GM12878 (cell line): ENCODE measurements at regions not wholly inside any gene's neighbourhood (a gene's known extent, or its start where the extent isn't known, plus 50 kb on each side); places are given as distances from the start of the nearest gene placed in this dataset.

ENCODE experiments used
- ATAC-seq: fragments of 200-7000 bp; cut with Tn5 transposase; 3 replicates; pipeline ENCODE4 v1.9.1; 2020; ENCODE audit warnings: mild to moderate bottlenecking, moderate library complexity
- BruUV-seq: library from RNA; stranded (reverse); fragments of 400-500 nt; replicated peaks from 2 replicates; lab custom pipeline; 2021; lab: Mats Ljungman, UMichigan
- CTCF ChIA-PET: fragments of 300-600 bp; sonication (Branson Sonifier 250); formaldehyde crosslinking; extraction: SDS; loops from one replicate; lab custom pipeline; 2021; ENCODE audit warnings: inconsistent platforms; lab: Yijun Ruan, JAX
- POLR2A ChIA-PET: fragments of 350-600 bp; formaldehyde crosslinking; extraction: SDS; loops from one replicate; lab custom pipeline; 2021; ENCODE audit warnings: inconsistent platforms; lab: Charles Lee
- RAD21 ChIA-PET: fragments of 300-600 bp; sonication (Branson Sonifier 250); formaldehyde crosslinking; loops from one replicate; lab custom pipeline; 2023; ENCODE audit warnings: antibody characterized with exemption; ENCODE audit not compliant: unreplicated experiment; lab: Charles Lee
- SMC1A ChIA-PET: fragments of 300-600 bp; sonication (Branson Sonifier 250); formaldehyde crosslinking; loops from one replicate; lab custom pipeline; 2023; ENCODE audit not compliant: unreplicated experiment, uncharacterized antibody; lab: Charles Lee
- DNase-seq: peaks from one replicate; pipeline ENCODE4 v3.0.0-alpha.2; 2011; ENCODE audit warnings: low read depth, low spot score
- FAIRE-seq: peaks from 3 replicates; lab custom pipeline; 2011; peaks lifted over from hg19 to GRCh38; lab: Jason Lieb, UNC
- H2AFZ ChIP-seq: 2 replicates; pipeline ENCODE4 v1.6.0; 2011; ENCODE audit warnings: low read depth, low read length, control low read depth; ENCODE audit not compliant: control insufficient read depth
- H3K27ac ChIP-seq: 2 replicates; pipeline ENCODE4 v1.5.1; 2011; ENCODE audit warnings: control low read depth; ENCODE audit not compliant: control insufficient read depth, insufficient read depth
- H3K27me3 ChIP-seq, 2 experiments: replicated peaks in 1 of 2; 2 replicates each; pipeline versions ENCODE4 v1.6.0 to v1.6.1; 2011; ENCODE audit warnings: low read length in 1 of 2; ENCODE audit not compliant: control insufficient read depth in 2 of 2, insufficient read depth in 2 of 2
- H3K36me3 ChIP-seq, 2 experiments: 2 replicates each; pipeline ENCODE4 v1.5.1; 2011; ENCODE audit warnings: low read length in 1 of 2; ENCODE audit not compliant: control insufficient read depth in 2 of 2, insufficient read depth in 2 of 2
- H3K4me1 ChIP-seq: 2 replicates; pipeline ENCODE4 v1.6.1; 2011; ENCODE audit warnings: mild to moderate bottlenecking, low read length, moderate library complexity, mixed read lengths; ENCODE audit not compliant: control insufficient read depth, insufficient read depth
- H3K4me2 ChIP-seq: 2 replicates; pipeline ENCODE4 v1.6.0; 2011; ENCODE audit warnings: control low read depth; ENCODE audit not compliant: control insufficient read depth, insufficient read depth
- H3K4me3 ChIP-seq: fragments of 200-600 bp; sonication (generic); 2 replicates; pipeline ENCODE4 v1.5.1; 2016
- H3K79me2 ChIP-seq: 2 replicates; pipeline ENCODE4 v1.6.0; 2011; ENCODE audit warnings: low read length; ENCODE audit not compliant: control insufficient read depth, insufficient read depth
- H3K9ac ChIP-seq: 2 replicates; pipeline ENCODE4 v1.8.0; 2011; ENCODE audit warnings: low read length, control low read depth, mixed read lengths; ENCODE audit not compliant: control insufficient read depth, insufficient read depth
- H3K9me3 ChIP-seq: replicated peaks from 3 replicates; pipeline ENCODE4 v1.5.1; 2011; ENCODE audit warnings: mild to moderate bottlenecking, low read length; ENCODE audit not compliant: control insufficient read depth, insufficient read depth
- H4K20me1 ChIP-seq: 2 replicates; pipeline ENCODE4 v1.6.0; 2011; ENCODE audit not compliant: control insufficient read depth, insufficient read depth
- CHD4 ChIP-seq: fragments of 200-600 bp; sonication (generic); IDR thresholded peaks from 2 replicates; pipeline ENCODE4 v1.6.1; 2016; ENCODE audit warnings: mild to moderate bottlenecking
- E4F1 ChIP-seq: fragments of 450-650 bp; IDR thresholded peaks from 2 replicates; pipeline ENCODE4 v1.6.1; 2018; ENCODE audit warnings: borderline replicate concordance, mild to moderate bottlenecking; ENCODE audit not compliant: partially characterized antibody
- ELK1 ChIP-seq: IDR thresholded peaks from 2 replicates; pipeline ENCODE4 v1.6.1; 2012; ENCODE audit warnings: low read depth, low read length, improper control_type of control experiment
- SPI1 ChIP-seq: IDR thresholded peaks from 2 replicates; pipeline ENCODE4 v1.6.1; 2011; ENCODE audit warnings: low read depth, mild to moderate bottlenecking, low read length, moderate library complexity, borderline replicate concordance; ENCODE audit not compliant: insufficient read depth
- TARDBP ChIP-seq: IDR thresholded peaks from 2 replicates; pipeline ENCODE4 v1.6.1; 2016; ENCODE audit warnings: borderline replicate concordance
- WGBS: methylation state at CpG from one replicate; pipeline ENCODE4 v1.1.6; 2016; ENCODE audit warnings: low lambda C conversion rate; ENCODE audit not compliant: insufficient replicate concordance, insufficient coverage; ENCODE audit errors: missing lambda C conversion rate; 5-methylcytosine and 5-hydroxymethylcytosine counted together
- in situ Hi-C: fragments of 300-500 bp; cut with MboI; formaldehyde crosslinking; loops from 9 replicates; pipeline ENCODE4 v1.14.3; 2018; ENCODE audit warnings: mixed read lengths
- intact Hi-C: fragments of 100-400 bp; cut with micrococcal nuclease; formaldehyde crosslinking; loops from one replicate; pipeline ENCODE4 v1.14.2; 2022; ENCODE audit not compliant: unreplicated experiment

DNA sequence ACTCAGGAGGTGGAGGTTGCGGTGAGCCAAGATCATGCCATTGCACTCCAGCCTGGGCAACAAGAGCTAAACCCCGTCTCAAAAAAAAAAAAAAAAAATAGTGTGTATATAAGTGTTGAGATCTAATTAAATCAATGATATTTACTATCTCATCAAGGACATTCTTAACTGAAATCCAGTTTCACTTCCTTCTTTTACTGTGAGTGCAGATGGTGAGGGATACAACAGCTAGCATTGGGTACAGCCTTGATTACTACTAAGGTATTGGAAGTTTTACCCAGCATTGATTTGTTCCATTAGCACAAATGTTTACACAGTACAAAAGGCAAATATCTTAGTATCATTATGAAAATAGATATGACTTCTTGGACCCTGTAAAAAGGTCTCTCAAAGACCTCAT, 546.6 kb downstream of the KCTD12 start:
- Histone ChIP-seq H2AFZ (no peak overlapping the region), H3K79me2 (no peaks in the 10 kb centered on the region), H3K4me3 (no peak overlapping the region), H3K27ac (no peak overlapping the region), H3K4me2 (no peak overlapping the region), H3K9ac (no peak overlapping the region), H3K4me1 (no peaks in the 10 kb centered on the region), H3K27me3 (no peaks in the 10 kb centered on the region), H3K36me3 (no peaks in the 10 kb centered on the region), H3K9me3 (no peaks in the 10 kb centered on the region), H4K20me1 (no peaks in the 10 kb centered on the region)
- FAIRE-seq = no peak
- ChIA-PET SMC1A (no interaction called here), RAD21 (no interaction called here), POLR2A (no interaction called here), CTCF (no interaction called here)
- in situ Hi-C loops = no loop called here
- BruUV-seq = no TSS peak
- peak; percentile 52 for ATAC-seq
- 50% methylated on average over 1 of the region's 2 CpGs for WGBS
- no peak for DNase-seq
- peak; percentile 77 for TF ChIP-seq SPI1
- no peak for TF ChIP-seq CHD4
- TF ChIP-seq E4F1 = no peak
- no peak for TF ChIP-seq ELK1
- TF ChIP-seq TARDBP = no peak
- intact Hi-C loops = no loop called here
